DND-41 (cell line): ENCODE measurements at regions not wholly inside any gene's neighbourhood (a gene's known extent, or its start where the extent isn't known, plus 50 kb on each side); places are given as distances from the start of the nearest gene placed in this dataset.

Experiments
- EZH2 ChIP-seq: IDR thresholded peaks from 3 replicates; pipeline ENCODE4 v1.6.1; 2012; ENCODE audit warnings: borderline replicate concordance, low read depth, mild to moderate bottlenecking, moderate library complexity, low read length, inconsistent platforms; ENCODE audit not compliant: severe bottlenecking
- TF ChIP-seq, protein P1 (sequence below): IDR thresholded peaks from 2 replicates; pipeline ENCODE4 v1.5.1; 2012; ENCODE audit warnings: borderline replicate concordance, low read length, moderate library complexity, mild to moderate bottlenecking; ENCODE audit not compliant: poor library complexity, severe bottlenecking; ENCODE audit errors: extremely low read depth

DNA sequence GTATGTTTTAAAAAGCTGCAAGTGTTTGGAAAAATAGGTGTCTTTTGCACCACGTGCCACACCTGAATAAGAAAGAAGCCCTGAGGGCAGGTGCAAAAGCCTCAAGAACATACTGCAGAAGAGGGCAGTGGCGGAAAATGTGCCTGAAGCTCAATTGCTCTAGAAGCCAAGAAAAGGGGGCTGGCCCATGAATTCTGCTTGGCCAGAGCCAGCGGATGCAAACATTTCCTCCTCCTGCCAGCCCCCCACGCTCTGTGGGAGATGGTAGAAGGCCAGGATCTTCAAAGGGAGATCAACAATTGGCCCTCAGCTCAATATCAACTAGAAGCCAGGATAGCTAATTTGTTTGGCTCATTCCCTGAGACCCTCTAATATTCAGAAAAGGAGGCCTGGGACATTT is 80.3 kb upstream of the TMEM132D start:
- TF ChIP-seq, protein P1, sequence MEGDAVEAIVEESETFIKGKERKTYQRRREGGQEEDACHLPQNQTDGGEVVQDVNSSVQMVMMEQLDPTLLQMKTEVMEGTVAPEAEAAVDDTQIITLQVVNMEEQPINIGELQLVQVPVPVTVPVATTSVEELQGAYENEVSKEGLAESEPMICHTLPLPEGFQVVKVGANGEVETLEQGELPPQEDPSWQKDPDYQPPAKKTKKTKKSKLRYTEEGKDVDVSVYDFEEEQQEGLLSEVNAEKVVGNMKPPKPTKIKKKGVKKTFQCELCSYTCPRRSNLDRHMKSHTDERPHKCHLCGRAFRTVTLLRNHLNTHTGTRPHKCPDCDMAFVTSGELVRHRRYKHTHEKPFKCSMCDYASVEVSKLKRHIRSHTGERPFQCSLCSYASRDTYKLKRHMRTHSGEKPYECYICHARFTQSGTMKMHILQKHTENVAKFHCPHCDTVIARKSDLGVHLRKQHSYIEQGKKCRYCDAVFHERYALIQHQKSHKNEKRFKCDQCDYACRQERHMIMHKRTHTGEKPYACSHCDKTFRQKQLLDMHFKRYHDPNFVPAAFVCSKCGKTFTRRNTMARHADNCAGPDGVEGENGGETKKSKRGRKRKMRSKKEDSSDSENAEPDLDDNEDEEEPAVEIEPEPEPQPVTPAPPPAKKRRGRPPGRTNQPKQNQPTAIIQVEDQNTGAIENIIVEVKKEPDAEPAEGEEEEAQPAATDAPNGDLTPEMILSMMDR, result no peak
- no peak for TF ChIP-seq EZH2
